HCT116 (cell line): ENCODE measurements at regions not wholly inside any gene's neighbourhood (a gene's known extent, or its start where the extent isn't known, plus 50 kb on each side); places are given as distances from the start of the nearest gene placed in this dataset.

ENCODE experiments used
- ATF3 ChIP-seq: IDR thresholded peaks from 2 replicates; pipeline ENCODE4 v1.6.1; 2012
- CEBPB ChIP-seq: IDR thresholded peaks from 2 replicates; pipeline ENCODE4 v1.6.1; 2012; ENCODE audit warnings: low read depth
- CTCF ChIP-seq, 3 experiments: fragments of 200-600 bp in 1 of 3; sonication (generic) in 1 of 3; IDR thresholded peaks in 2 of 3; conservative IDR thresholded peaks in 1 of 3; 2 replicates each; pipeline ENCODE4 v1.5.1; 2012 to 2017; ENCODE audit warnings: low read depth in 2 of 3, low read length in 2 of 3, antibody characterized with exemption in 1 of 3, borderline replicate concordance in 1 of 3, control low read depth in 1 of 3, mild to moderate bottlenecking in 1 of 3, mixed read lengths in 1 of 3, mixed run types in 1 of 3, moderate library complexity in 1 of 3; ENCODE audit not compliant: insufficient read depth in 1 of 3
- EZH2 ChIP-seq: fragments of 200-600 bp; sonication (generic); IDR thresholded peaks from 2 replicates; pipeline ENCODE4 v1.6.1; 2017; ENCODE audit warnings: antibody characterized with exemption, mixed run types
- JUND ChIP-seq: IDR thresholded peaks from 2 replicates; pipeline ENCODE4 v1.6.1; 2012
- MAX ChIP-seq: IDR thresholded peaks from 2 replicates; pipeline ENCODE4 v1.6.1; 2012
- POLR2A ChIP-seq: IDR thresholded peaks from 2 replicates; pipeline ENCODE4 v1.7.0; 2011; ENCODE audit warnings: borderline replicate concordance; ENCODE audit not compliant: insufficient read depth, insufficient read length; ENCODE audit errors: extremely low read depth
- POLR2AphosphoS5 ChIP-seq: IDR thresholded peaks from 2 replicates; pipeline ENCODE4 v1.6.1; 2011; ENCODE audit warnings: mild to moderate bottlenecking, low read depth, low read length, moderate library complexity
- RAD21 ChIP-seq: IDR thresholded peaks from 2 replicates; pipeline ENCODE4 v1.6.1; 2012; ENCODE audit warnings: low read depth, mild to moderate bottlenecking
- REST ChIP-seq: IDR thresholded peaks from 2 replicates; pipeline ENCODE4 v1.6.1; 2012; ENCODE audit warnings: low read depth
- SIN3A ChIP-seq: IDR thresholded peaks from 2 replicates; pipeline ENCODE4 v1.6.1; 2012; ENCODE audit warnings: low read depth
- SRF ChIP-seq: IDR thresholded peaks from 2 replicates; pipeline ENCODE4 v1.6.1; 2012; ENCODE audit warnings: low read depth
- TCF7L2 ChIP-seq: IDR thresholded peaks from 2 replicates; pipeline ENCODE4 v1.7.0; 2011; ENCODE audit warnings: borderline replicate concordance, inconsistent platforms; ENCODE audit not compliant: insufficient read depth, insufficient read length; ENCODE audit errors: extremely low read depth

- TF ChIP-seq TCF7L2 (no peak), SIN3A (no peak), CTCF (IDR thresholded peaks at IDR 0.05 in 2 of 3, conservative IDR thresholded peaks at IDR 0.05 in 1 of 3; ENCODE audit: borderline replicate concordance in 1 of 3, insufficient read depth in 1 of 3, low read depth in 2 of 3, low read length in 2 of 3) (no peak), CEBPB (no peak), REST (no peak), ATF3 (no peak), SRF (no peak), POLR2AphosphoS5 (no peak), EZH2 (no peak), POLR2A (no peak), MAX (no peak), JUND (no peak), RAD21 (no peak)
Observed at GRCh38 chr15:62981071-62981470, 61.5 kb upstream of the TPM1 start.
